ENCODE measurements at regions not wholly inside any gene's neighbourhood (a gene's known extent, or its start where the extent isn't known, plus 50 kb on each side); places are given as distances from the start of the nearest gene placed in this dataset.

DNA sequence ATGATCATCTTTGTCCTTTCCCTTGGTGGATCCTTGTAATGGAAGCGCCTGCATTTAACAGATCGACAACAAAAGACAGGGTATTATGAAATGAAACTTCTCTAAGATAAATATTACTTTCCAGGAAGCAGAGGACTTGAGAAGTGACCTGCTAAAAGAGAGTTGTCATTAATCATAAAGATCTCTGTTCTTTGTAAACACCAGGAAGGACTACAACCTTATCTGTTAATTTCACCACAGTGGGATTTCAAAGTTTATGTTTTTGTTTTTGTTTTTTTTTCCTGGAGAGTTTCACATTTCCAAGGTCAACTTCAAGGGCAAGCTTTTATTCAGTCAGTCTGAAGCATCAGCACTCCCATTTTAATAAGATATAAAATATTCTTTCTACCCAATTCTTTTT is 170.9 kb downstream of the RCHY1 start:
- H3K9ac ChIP-seq = no peak overlapping the region
- H3K79me2 ChIP-seq (ENCODE audit: low read depth) = no peaks in the 10 kb centered on the region
- no peaks in the 10 kb centered on the region for H3K36me3 Mint-ChIP-seq
- no peak overlapping the region for H3K4me3 ChIP-seq
- H3F3A ChIP-seq (ENCODE audit: low read depth) = no peaks in the 10 kb centered on the region
- no peaks in the 10 kb centered on the region for H3K27me3 Mint-ChIP-seq (ENCODE audit: insufficient read depth, low read depth)
- H2AFZ ChIP-seq (replicated peaks) = no peak overlapping the region
- no peak overlapping the region for H3K4me3 Mint-ChIP-seq
- no peaks in the 10 kb centered on the region for H3K9me3 ChIP-seq (ENCODE audit: low read depth)
- no peaks in the 10 kb centered on the region for H3K27me3 ChIP-seq
- no peaks in the 10 kb centered on the region for H4K20me1 ChIP-seq (ENCODE audit: low read depth)
- H3K4me1 Mint-ChIP-seq = no peaks in the 10 kb centered on the region
- no peaks in the 10 kb centered on the region for H3K9me3 Mint-ChIP-seq
- no peak overlapping the region for H3K4me2 ChIP-seq
- DNase-seq (ENCODE audit: low spot score) = no peak
- no peaks in the 10 kb centered on the region for H3K36me3 ChIP-seq
- no peak for TF ChIP-seq EZH2 (IDR thresholded peaks at IDR 0.05)
- no peak for TF ChIP-seq CTCF (IDR thresholded peaks at IDR 0.05)
- no peak for TF ChIP-seq EZH2phosphoT487 (IDR thresholded peaks at IDR 0.05)
- no peak overlapping the region for H3K27ac Mint-ChIP-seq
- no peak overlapping the region for H3K27ac ChIP-seq
- H3K4me1 ChIP-seq = no peaks in the 10 kb centered on the region

DNA sequence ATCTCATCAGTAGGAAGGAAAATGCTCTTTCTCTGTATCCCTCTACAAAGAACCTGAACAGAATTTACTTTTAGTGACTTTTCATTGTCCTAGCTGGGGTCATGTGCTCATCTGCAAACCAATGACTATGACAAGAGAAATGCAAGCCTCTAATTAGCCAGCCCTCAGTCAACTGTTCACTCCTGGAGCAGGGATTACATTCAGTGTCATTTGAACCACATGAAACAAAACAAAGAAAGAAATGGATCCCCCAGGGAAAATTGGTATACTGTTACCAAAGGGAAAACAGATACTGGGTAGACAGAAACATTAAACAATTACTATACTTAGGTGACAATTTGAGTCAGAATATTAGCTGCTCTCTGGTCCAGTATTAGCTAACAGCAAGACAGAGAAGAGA is 173.6 kb downstream of the RCHY1 start:
- Mint-ChIP-seq H3K27ac (no peak overlapping the region), H3K4me1 (no peaks in the 10 kb centered on the region), H3K36me3 (no peaks in the 10 kb centered on the region), H3K27me3 (ENCODE audit: insufficient read depth, low read depth) (no peaks in the 10 kb centered on the region), H3K9me3 (peaks cover 11% of the 10 kb centered on the region), H3K4me3 (no peak overlapping the region)
- Histone ChIP-seq H3K79me2 (ENCODE audit: low read depth) (no peaks in the 10 kb centered on the region), H3K9me3 (ENCODE audit: low read depth) (no peaks in the 10 kb centered on the region), H4K20me1 (ENCODE audit: low read depth) (no peaks in the 10 kb centered on the region), H3K4me3 (no peak overlapping the region), H3K27me3 (no peaks in the 10 kb centered on the region), H3K27ac (no peak overlapping the region), H2AFZ (replicated peaks) (no peak overlapping the region), H3K4me1 (no peaks in the 10 kb centered on the region), H3K36me3 (no peaks in the 10 kb centered on the region), H3K4me2 (no peak overlapping the region), H3K9ac (no peak overlapping the region), H3F3A (ENCODE audit: low read depth) (no peaks in the 10 kb centered on the region)
- no peak for TF ChIP-seq EZH2 (IDR thresholded peaks at IDR 0.05)
- no peak for TF ChIP-seq CTCF (IDR thresholded peaks at IDR 0.05)
- no peak for TF ChIP-seq EZH2phosphoT487 (IDR thresholded peaks at IDR 0.05)
- no peak for DNase-seq (ENCODE audit: low spot score)

DNA sequence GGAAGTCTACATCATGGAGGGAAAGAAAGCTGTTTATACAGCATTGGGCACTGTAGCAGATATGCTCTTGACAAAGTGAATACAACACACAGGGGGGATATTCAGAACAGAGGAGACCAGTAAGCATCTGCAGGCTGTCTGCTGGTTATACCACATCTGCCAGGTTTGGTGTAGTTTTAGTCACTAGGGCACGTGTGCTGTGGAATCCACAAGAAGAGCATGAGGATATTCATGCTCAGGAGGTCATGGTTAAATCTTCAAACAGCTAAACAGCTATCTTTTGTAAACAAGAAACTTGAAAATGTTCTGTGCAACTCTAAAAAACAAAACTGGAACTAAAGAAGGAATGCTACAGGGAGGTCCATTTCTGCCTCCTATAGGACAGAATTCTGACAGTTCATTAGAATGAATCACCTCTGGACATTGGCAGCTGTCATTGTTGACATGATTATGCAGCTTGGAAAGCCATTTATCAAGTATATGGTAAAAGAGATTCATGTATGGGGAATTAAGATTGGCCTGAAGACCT is 175.8 kb downstream of the RCHY1 start:
- H3K9ac ChIP-seq = no peak overlapping the region
- H3K4me2 ChIP-seq = no peak overlapping the region
- no peak for DNase-seq (ENCODE audit: low spot score)
- no peaks in the 10 kb centered on the region for H4K20me1 ChIP-seq (ENCODE audit: low read depth)
- no peaks in the 10 kb centered on the region for H3K27me3 ChIP-seq
- TF ChIP-seq EZH2 (IDR thresholded peaks at IDR 0.05) = no peak
- TF ChIP-seq EZH2phosphoT487 (IDR thresholded peaks at IDR 0.05) = no peak
- H3K79me2 ChIP-seq (ENCODE audit: low read depth) = no peaks in the 10 kb centered on the region
- Mint-ChIP-seq H3K4me1 (no peaks in the 10 kb centered on the region), H3K4me3 (no peak overlapping the region), H3K27ac (no peak overlapping the region), H3K27me3 (ENCODE audit: insufficient read depth, low read depth) (no peaks in the 10 kb centered on the region), H3K36me3 (peaks cover 4% of the 10 kb centered on the region), H3K9me3 (peaks cover 24% of the 10 kb centered on the region)
- no peak overlapping the region for H3K27ac ChIP-seq
- H3K9me3 ChIP-seq (ENCODE audit: low read depth) = no peaks in the 10 kb centered on the region
- H3K4me1 ChIP-seq = no peaks in the 10 kb centered on the region
- H3K36me3 ChIP-seq = no peaks in the 10 kb centered on the region
- H2AFZ ChIP-seq (replicated peaks) = no peak overlapping the region
- no peaks in the 10 kb centered on the region for H3F3A ChIP-seq (ENCODE audit: low read depth)
- H3K4me3 ChIP-seq = no peak overlapping the region

DNA sequence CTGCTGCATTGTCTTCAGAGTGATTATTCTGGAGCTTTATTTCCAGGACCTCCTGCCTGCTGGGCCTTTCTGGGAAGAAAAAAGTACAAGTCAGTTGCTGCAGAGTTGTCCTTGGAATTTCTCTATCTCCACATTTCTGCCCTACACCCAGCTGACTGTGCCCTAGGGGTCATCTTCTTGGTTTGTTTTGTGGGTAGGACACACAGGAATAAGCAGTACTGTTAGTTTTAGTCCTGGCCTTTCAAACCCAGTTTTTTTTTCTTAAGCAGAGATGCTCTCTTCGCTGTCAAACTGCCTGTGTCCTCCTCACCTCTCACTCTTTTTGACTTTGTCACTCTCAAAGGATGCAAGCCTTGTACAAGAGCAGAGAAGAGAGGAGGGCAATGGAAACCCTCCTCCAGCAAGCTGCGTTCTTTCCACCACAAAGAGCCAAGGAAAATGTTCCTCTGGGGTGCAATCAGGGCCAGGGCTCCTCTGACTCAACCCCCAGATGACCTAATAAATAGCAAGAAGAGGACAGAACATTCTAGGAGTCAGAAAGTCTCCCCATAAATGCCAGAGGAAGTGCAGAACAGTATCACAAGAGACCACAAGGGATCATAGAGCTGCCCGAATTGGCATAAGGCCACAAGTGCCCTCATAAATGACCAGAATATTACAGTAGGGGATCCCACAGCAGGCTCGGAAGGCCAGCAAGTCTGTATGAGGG is 186.2 kb downstream of the RCHY1 start:
- Histone ChIP-seq H3K27me3 (no peaks in the 10 kb centered on the region), H3K9ac (no peak overlapping the region), H3K9me3 (ENCODE audit: low read depth) (no peaks in the 10 kb centered on the region), H3K4me1 (peaks cover 25% of the 10 kb centered on the region), H3K36me3 (no peaks in the 10 kb centered on the region), H3K4me2 (peak overlapping the region; percentile 57), H2AFZ (replicated peaks) (no peak overlapping the region), H3K4me3 (no peak overlapping the region), H3K27ac (peak overlapping the region; percentile 74), H3K79me2 (ENCODE audit: low read depth) (no peaks in the 10 kb centered on the region), H4K20me1 (ENCODE audit: low read depth) (no peaks in the 10 kb centered on the region), H3F3A (ENCODE audit: low read depth) (peaks cover 18% of the 10 kb centered on the region)
- peaks cover 2% of the 10 kb centered on the region for H3K36me3 Mint-ChIP-seq
- DNase-seq (ENCODE audit: low spot score) = peak; percentile 67
- peak overlapping the region; percentile 93 for H3K27ac Mint-ChIP-seq
- no peak overlapping the region for H3K4me3 Mint-ChIP-seq
- peaks cover 16% of the 10 kb centered on the region for H3K9me3 Mint-ChIP-seq
- peaks cover 5% of the 10 kb centered on the region for H3K27me3 Mint-ChIP-seq (ENCODE audit: insufficient read depth, low read depth)
- peaks cover 39% of the 10 kb centered on the region for H3K4me1 Mint-ChIP-seq
- TF ChIP-seq EZH2phosphoT487 (IDR thresholded peaks at IDR 0.05) (peak; percentile 25), EZH2 (IDR thresholded peaks at IDR 0.05) (no peak)
